HepG2 (cell line): ENCODE measurements at regions not wholly inside any gene's neighbourhood (a gene's known extent, or its start where the extent isn't known, plus 50 kb on each side); places are given as distances from the start of the nearest gene placed in this dataset.

Experiments
- ATAD3A ChIP-seq: sonication (generic); formaldehyde crosslinking; IDR thresholded peaks from 2 replicates; pipeline ENCODE4 v1.4.0; 2020; ENCODE audit warnings: missing genetic modification reagents
- CEBPG ChIP-seq: IDR thresholded peaks from 2 replicates; pipeline ENCODE4 v1.6.1; 2016
- ELF3 ChIP-seq: IDR thresholded peaks from 2 replicates; pipeline ENCODE4 v1.6.1; 2016; ENCODE audit warnings: missing genetic modification reagents, missing compliant biosample characterization
- FOSL2 ChIP-seq: sonication (generic); formaldehyde crosslinking; IDR thresholded peaks from 2 replicates; pipeline ENCODE4 v1.4.0; 2020; ENCODE audit warnings: missing genetic modification reagents
- FOXA3 ChIP-seq: IDR thresholded peaks from 2 replicates; pipeline ENCODE4 v1.6.1; 2016; ENCODE audit warnings: missing genetic modification reagents, missing compliant biosample characterization
- GATAD1 ChIP-seq: IDR thresholded peaks from 2 replicates; pipeline ENCODE4 v1.6.1; 2016; ENCODE audit warnings: missing genetic modification reagents, missing compliant biosample characterization
- GATAD2A ChIP-seq: IDR thresholded peaks from 2 replicates; pipeline ENCODE4 v1.6.1; 2016
- IKZF4 ChIP-seq: sonication (generic); formaldehyde crosslinking; IDR thresholded peaks from 2 replicates; pipeline ENCODE4 v1.5.1; 2020; ENCODE audit warnings: borderline replicate concordance, mild to moderate bottlenecking, low read depth, missing genetic modification reagents; ENCODE audit errors: not compliant biosample characterization
- ISX ChIP-seq: sonication (generic); formaldehyde crosslinking; conservative IDR thresholded peaks from 2 replicates; pipeline ENCODE4 v1.5.0; 2020; ENCODE audit warnings: missing genetic modification reagents
- KAT8 ChIP-seq: IDR thresholded peaks from 2 replicates; pipeline ENCODE4 v1.6.1; 2016; ENCODE audit warnings: missing genetic modification reagents, missing compliant biosample characterization
- NCOA5 ChIP-seq: sonication (generic); formaldehyde crosslinking; IDR thresholded peaks from 2 replicates; pipeline ENCODE4 v1.4.0; 2020; ENCODE audit warnings: missing genetic modification reagents
- PITX1 ChIP-seq: sonication (generic); formaldehyde crosslinking; IDR thresholded peaks from 2 replicates; pipeline ENCODE4 v1.5.1; 2020; ENCODE audit warnings: mild to moderate bottlenecking, missing genetic modification reagents
- SAP130 ChIP-seq: IDR thresholded peaks from 2 replicates; pipeline ENCODE4 v1.6.1; 2016; ENCODE audit warnings: low read depth
- SOX13 ChIP-seq, 3 experiments: fragments of 450-650 bp in 1 of 3; sonication (generic) in 1 of 3; formaldehyde crosslinking in 1 of 3; IDR thresholded peaks in 2 of 3; conservative IDR thresholded peaks in 1 of 3; 2 replicates each; pipeline versions ENCODE4 v1.5.0 to v1.6.1; 2016 to 2020; ENCODE audit warnings: antibody characterized with exemption in 1 of 3, mild to moderate bottlenecking in 1 of 3, missing compliant biosample characterization in 1 of 3, missing genetic modification reagents in 1 of 3, moderate library complexity in 1 of 3
- SRSF9 ChIP-seq: fragments of 200-400 bp; formaldehyde crosslinking; IDR thresholded peaks from 2 replicates; pipeline ENCODE4 v1.6.1; 2018; ENCODE audit warnings: borderline replicate concordance, mild to moderate bottlenecking, low read depth, low read length; ENCODE audit not compliant: insufficient read depth, poor library complexity, severe bottlenecking
- THAP11 ChIP-seq: IDR thresholded peaks from 2 replicates; pipeline ENCODE4 v1.6.1; 2016; ENCODE audit warnings: missing biosample characterization, missing genetic modification reagents
- ZNF496 ChIP-seq: sonication (generic); formaldehyde crosslinking; IDR thresholded peaks from 2 replicates; pipeline ENCODE4 v1.8.1; 2023; ENCODE audit warnings: mild to moderate bottlenecking, moderate library complexity, missing genetic modification reagents; ENCODE audit not compliant: insufficient replicate concordance
- ZNF577 ChIP-seq: sonication (generic); formaldehyde crosslinking; IDR thresholded peaks from 2 replicates; pipeline ENCODE4 v1.4.0; 2020; ENCODE audit warnings: mild to moderate bottlenecking, low read depth, missing genetic modification reagents, borderline replicate concordance
- ZNF776 ChIP-seq: sonication (generic); formaldehyde crosslinking; IDR thresholded peaks from 2 replicates; pipeline ENCODE4 v1.4.0; 2020; ENCODE audit warnings: mild to moderate bottlenecking, missing genetic modification reagents
- TF ChIP-seq, protein P1 (sequence below): sonication (generic); formaldehyde crosslinking; IDR thresholded peaks from 2 replicates; pipeline ENCODE4 v1.5.1; 2020; ENCODE audit warnings: mild to moderate bottlenecking, missing genetic modification reagents, moderate library complexity
- TF ChIP-seq, protein P2 (sequence below): sonication (generic); formaldehyde crosslinking; IDR thresholded peaks from 2 replicates; pipeline ENCODE4 v1.9.0; 2021; ENCODE audit warnings: missing genetic modification reagents, borderline replicate concordance

- TF ChIP-seq, protein P1, sequence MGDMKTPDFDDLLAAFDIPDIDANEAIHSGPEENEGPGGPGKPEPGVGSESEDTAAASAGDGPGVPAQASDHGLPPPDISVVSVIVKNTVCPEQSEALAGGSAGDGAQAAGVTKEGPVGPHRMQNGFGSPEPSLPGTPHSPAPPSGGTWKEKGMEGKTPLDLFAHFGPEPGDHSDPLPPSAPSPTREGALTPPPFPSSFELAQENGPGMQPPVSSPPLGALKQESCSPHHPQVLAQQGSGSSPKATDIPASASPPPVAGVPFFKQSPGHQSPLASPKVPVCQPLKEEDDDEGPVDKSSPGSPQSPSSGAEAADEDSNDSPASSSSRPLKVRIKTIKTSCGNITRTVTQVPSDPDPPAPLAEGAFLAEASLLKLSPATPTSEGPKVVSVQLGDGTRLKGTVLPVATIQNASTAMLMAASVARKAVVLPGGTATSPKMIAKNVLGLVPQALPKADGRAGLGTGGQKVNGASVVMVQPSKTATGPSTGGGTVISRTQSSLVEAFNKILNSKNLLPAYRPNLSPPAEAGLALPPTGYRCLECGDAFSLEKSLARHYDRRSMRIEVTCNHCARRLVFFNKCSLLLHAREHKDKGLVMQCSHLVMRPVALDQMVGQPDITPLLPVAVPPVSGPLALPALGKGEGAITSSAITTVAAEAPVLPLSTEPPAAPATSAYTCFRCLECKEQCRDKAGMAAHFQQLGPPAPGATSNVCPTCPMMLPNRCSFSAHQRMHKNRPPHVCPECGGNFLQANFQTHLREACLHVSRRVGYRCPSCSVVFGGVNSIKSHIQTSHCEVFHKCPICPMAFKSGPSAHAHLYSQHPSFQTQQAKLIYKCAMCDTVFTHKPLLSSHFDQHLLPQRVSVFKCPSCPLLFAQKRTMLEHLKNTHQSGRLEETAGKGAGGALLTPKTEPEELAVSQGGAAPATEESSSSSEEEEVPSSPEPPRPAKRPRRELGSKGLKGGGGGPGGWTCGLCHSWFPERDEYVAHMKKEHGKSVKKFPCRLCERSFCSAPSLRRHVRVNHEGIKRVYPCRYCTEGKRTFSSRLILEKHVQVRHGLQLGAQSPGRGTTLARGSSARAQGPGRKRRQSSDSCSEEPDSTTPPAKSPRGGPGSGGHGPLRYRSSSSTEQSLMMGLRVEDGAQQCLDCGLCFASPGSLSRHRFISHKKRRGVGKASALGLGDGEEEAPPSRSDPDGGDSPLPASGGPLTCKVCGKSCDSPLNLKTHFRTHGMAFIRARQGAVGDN = 0 out of 2 replicates have a peak, but pooled peaks have one; percentile 27
- peak; percentile 51 for TF ChIP-seq CEBPG
- TF ChIP-seq SRSF9 = no peak
- TF ChIP-seq ELF3 = no peak
- TF ChIP-seq GATAD1 (CRISPR knock-in tag) = no peak
- TF ChIP-seq IKZF4 = no peak
- no peak for TF ChIP-seq SOX13 (IDR thresholded peaks at IDR 0.05)
- TF ChIP-seq SOX13 (CRISPR knock-in tag; conservative IDR thresholded peaks at IDR 0.05 in 1 of 2, IDR thresholded peaks at IDR 0.05 in 1 of 2) = peak in 1 of 2 experiments; percentile 53; a peak in 1 of 4 replicates
- no peak for TF ChIP-seq ZNF496 (CRISPR knock-in tag)
- TF ChIP-seq NCOA5 (CRISPR knock-in tag) = no peak
- no peak for TF ChIP-seq ZNF577
- TF ChIP-seq ATAD3A (CRISPR knock-in tag) = no peak
- TF ChIP-seq SAP130 (CRISPR knock-in tag) = 0 out of 2 replicates have a peak, but pooled peaks have one; percentile 13
- 0 out of 2 replicates have a peak, but pooled peaks have one; percentile 21 for TF ChIP-seq THAP11 (CRISPR knock-in tag)
- TF ChIP-seq ISX (CRISPR knock-in tag) = no peak
- TF ChIP-seq FOSL2 = peak; percentile 60
- TF ChIP-seq, protein P2, sequence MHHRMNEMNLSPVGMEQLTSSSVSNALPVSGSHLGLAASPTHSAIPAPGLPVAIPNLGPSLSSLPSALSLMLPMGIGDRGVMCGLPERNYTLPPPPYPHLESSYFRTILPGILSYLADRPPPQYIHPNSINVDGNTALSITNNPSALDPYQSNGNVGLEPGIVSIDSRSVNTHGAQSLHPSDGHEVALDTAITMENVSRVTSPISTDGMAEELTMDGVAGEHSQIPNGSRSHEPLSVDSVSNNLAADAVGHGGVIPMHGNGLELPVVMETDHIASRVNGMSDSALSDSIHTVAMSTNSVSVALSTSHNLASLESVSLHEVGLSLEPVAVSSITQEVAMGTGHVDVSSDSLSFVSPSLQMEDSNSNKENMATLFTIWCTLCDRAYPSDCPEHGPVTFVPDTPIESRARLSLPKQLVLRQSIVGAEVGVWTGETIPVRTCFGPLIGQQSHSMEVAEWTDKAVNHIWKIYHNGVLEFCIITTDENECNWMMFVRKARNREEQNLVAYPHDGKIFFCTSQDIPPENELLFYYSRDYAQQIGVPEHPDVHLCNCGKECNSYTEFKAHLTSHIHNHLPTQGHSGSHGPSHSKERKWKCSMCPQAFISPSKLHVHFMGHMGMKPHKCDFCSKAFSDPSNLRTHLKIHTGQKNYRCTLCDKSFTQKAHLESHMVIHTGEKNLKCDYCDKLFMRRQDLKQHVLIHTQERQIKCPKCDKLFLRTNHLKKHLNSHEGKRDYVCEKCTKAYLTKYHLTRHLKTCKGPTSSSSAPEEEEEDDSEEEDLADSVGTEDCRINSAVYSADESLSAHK = no peak
- TF ChIP-seq KAT8 (CRISPR knock-in tag) = 0 out of 2 replicates have a peak, but pooled peaks have one; percentile 38
- no peak for TF ChIP-seq PITX1 (CRISPR knock-in tag)
- TF ChIP-seq FOXA3 = peak; percentile 55; the same call in 1 of the 2 replicates
- TF ChIP-seq GATAD2A (CRISPR knock-in tag) = peak; percentile 48; the same call in 1 of the 2 replicates
- no peak for TF ChIP-seq ZNF776 (CRISPR knock-in tag)
These were observed 93.6 kb downstream of the RPL27A start (continued) for GRCh38 chr11:8776209-8776608.
